Activated CD4-positive, alpha-beta T cell treated with anti-CD3 and anti-CD28 coated beads, Interleukin-2, amount 50 U/mL, for 16 hours (primary cell): ENCODE measurements at regions not wholly inside any gene's neighbourhood (a gene's known extent, or its start where the extent isn't known, plus 50 kb on each side); places are given as distances from the start of the nearest gene placed in this dataset.
"Not testable (repeated sequence)": the region's sequence is repeated elsewhere in the genome, so short reads cannot be mapped to it uniquely, and the experiment has no call there.

ENCODE experiments used
- DNase-seq: peaks from one replicate; pipeline ENCODE4 v3.0.0-alpha.2; 2020

DNA sequence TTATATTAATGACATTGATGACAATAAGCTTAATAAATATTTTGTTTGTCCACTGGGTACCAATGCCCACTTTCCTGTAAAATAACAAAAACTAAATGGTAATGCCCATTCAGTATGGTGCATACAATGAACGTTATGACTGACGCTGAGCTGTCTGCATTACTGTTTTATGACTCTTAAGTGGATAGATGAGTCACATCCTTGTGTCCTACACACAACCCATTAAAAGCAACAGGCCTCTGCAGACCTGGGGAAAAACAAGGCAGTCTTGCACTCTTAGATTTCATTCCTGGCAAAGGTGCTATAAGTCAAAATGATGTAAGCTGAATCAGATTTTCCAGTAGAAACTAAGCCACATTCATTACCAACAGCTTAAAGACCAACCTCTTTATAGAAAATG is 176.3 kb upstream of the TMEM45B start:
- peak; percentile 84 for DNase-seq

DNA sequence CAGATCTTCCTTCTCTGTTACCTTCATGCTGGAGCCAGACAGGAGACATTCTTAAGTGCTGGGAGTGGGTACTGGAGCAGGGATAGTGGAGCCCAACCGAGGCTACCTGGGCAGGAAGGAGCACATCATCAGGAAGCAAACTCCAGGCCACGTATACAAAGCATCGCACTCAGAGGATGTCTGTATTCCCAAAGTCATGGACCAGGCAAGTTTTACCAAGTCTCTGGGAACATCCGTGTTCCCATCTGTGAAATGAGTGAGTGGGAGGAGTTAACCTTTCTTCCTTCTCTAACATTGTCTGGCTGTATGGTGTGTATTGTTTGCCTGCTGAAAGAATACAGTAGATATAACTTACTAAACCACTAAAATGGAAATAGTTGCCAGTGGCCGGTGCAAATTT is 175.0 kb upstream of the TMEM45B start:
- DNase-seq = no peak

DNA sequence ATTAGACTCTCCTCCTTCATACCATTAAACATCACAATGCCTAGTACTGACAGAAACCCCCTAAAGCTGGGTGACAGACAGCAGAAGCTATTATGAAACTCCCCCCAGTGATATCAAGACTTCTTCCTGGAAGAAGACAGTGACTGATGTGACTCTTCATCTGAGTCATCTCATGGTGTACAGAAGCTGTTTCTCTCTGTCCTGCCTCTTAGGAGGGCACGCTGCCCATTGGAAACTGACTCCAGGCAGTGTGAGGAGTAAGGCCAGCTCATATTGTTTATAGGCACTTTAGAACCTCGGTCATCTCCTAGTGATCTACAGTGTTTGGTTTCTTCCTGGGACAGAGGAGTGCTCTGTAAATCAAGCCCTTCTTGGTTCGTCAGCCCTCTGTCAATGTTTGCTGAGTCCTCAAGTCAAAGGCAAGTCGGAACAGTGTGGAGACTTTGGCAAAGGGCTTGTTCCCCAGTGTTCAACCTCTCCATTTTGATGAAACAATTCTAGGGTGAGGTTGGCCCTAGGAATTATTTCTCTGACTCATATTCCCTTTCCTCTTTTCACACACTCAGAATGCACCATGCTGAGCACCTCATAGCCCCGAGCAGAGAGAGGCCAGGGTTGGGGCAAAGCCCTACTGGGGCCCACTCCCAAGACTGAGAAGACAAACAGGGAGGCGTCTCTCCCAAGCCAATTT is 172.5 kb upstream of the TMEM45B start:
- peak; percentile 80 for DNase-seq

DNA sequence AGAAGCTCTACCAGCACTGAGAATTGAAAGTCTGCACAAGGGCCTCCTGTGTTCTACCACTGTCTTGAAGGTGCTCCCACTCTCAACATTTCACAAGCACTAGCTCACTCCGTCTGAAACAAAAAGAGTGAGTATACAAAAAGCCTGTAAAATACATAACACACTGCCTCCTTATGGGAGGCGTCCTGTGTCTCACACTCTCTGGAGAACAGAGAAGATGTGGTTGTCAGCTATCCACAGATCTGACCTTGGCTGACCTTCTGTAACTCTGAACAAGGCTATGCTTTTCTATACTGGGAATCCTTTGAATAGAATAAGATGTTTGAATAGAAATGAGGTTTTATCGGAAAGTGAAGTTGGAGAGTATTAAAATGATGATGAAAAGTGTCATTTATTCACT is 171.3 kb upstream of the TMEM45B start:
- no peak for DNase-seq

DNA sequence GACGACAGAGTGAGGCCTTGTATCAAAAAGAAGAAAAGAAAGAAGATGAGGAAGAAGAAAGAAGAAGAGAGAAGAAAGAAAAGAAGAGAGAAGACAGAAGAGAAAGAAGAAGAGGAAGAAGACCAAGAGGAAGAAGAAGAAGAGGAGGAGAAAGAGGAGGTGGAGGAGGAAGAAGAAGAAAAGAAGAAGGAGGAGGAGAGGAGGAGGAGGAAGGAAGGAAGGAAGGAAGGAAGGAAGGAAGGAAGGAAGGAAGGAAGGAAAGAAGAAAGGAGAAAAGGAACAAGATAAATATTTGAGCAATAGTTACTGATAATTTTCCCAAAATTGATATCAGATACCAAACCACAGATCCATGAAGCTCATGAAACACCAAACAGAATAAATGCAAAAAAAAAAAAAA is 169.7 kb upstream of the TMEM45B start:
- DNase-seq = no peak

DNA sequence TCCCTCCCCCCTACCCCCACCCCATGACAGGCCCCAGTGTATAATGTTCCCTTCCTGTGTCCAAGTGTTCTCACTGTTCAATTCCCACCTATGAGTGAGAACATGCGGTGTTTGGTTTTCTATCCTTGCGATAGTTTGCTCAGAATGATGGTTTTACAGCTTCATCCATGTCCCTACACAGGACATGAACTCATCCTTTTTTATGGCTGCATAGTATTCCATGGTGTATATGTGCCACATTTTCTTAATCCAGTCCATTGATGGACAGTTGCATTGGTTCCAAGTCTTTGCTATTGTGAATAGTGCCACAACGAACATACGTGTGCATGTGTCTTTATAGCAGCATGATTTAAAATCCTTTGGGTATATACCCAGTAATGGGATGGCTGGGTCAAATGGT is 165.6 kb upstream of the TMEM45B start:
- not testable (repeated sequence) for DNase-seq

DNA sequence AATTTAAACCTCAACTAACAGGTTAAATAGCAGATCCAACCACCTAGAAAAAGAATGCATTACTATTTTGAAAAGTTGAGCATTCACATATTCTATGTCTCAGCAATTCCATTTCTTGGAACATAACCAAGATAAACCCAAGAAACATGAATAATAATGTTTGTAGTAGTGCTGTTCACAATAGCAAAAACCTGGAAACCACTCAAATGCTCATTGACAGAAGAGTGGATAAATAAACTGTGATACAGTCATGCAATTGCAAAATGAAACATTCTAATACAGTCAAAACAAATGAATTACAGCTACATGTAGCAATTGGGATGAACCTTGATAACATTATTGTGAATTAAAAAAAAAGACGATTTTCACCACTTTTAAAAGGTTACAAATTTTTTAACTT is 162.8 kb upstream of the TMEM45B start:
- DNase-seq = no peak

DNA sequence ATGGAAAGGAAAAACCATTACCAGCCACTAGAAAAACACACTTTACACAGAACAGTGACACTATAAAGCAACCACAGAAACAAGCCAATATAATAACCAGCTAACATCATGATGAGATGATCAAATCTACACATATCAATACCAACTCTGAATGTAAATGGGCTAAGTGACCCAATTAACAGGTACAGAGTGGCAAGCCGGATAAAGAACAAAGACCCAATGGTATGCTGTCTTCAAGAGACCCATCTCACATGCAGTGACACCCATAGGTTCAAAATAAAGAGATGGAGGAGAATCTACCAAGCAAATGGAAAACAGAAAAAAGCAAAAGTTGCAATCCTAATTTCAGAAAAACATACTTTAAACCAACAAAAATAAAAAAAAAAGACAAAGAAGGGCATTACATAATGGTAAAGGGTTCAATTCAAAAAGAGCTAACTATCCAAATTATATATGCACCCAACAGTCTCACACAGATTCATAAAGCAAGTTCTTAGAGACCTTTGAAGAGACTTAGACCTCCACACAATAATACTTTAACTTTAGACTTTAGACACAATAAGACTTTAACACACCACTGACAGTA is 160.3 kb upstream of the TMEM45B start:
- no peak for DNase-seq

DNA sequence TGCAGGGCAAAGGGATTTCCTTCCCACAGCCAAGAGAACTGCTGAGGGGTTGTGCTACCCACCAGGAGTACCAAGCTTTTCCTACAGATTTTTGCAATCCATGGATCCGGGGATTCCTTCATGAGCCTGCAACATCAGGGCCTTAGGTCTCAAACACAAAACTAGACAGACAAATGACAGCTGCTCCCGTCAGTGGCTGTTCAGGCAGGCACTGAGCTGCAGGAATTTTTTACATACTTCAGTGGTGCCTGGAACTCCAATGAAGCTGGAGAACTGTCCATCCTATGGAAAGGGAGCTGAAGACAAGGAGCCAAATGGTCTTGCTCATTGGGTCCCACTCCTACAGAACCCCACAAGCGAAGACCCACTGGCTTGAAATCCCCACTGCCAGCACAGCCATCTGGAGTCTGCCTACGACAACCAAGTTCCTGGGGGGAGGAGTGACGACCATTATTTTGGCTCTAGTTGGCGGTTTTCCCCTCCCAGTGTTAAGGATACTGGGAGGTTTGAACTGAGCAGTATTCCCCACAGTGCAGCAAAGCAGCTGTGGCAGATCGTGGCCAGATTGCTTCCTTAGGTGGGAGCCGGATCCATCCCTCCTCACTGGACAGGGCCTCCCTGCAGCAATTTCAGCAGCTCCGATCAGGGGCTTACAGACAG is 157.7 kb upstream of the TMEM45B start:
- no peak for DNase-seq

DNA sequence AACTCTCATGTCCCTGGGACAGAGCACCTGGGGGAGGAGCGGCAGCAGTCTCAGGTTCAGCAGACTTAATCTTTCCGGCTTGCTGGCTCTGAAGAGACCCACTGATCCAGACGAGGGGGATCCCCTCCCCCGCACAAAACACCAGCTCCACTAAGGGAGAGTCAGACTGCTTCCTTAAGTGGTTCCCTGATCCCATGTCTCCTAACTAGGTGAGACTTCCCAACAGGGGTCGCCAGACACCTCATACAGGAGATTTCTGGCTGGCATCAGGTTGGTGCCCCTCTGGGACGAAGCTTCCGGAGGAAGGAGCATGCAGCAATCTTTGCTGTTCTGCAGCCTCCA is 157.2 kb upstream of the TMEM45B start:
- no peak for DNase-seq

DNA sequence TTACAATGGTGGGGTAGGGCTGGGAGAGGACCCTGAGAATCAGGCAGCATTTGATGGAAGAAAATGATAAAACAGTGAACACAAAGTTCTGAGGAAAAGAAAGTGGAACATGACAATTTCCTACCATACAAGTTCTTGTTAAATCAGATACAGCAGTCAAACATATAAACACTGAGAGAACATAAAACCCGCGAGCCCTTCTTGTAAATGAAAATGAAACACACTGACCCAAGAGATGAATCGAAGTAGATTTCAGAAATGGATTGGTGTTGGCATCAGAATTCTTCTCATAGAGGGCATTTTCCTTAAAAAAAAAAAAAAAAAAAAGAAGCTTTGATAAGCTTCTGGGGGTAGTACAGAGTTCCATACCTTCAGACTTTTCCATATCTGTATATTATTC is 134.7 kb upstream of the TMEM45B start:
- no peak for DNase-seq

DNA sequence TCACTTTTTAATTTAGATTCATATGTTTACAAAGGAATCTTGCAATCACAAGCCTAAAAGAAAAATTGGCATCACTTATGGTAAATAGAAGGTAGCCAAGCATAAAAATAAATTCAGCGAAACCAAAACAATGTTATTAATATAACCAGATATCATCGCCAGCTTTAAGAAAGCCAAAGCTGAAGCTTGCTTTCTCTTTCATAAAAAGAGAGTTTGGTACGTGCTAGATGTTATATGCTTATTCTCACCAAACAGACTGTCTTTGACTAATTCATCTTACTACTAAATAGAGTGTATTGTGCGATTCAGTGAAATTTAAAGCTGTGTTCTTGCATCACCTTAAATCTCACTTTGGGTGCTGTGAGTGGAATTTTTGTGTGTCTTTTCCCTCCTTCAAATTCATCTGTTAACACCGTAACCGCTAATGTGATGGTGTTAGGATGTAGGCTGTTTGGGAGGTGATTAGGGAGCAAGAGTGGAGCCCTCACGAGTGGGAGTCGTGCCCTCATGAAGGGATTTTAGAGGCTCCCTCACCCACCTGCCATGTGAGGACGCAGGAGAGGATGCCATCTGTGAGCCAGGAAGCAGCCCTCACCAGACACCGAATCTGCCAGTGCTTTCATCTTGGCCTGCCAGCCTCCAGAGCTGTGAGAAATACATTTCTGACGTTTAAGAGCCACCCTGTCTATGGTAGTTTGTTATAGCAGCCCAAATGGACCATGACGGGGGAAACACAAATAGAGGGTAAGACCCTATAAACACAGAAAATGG is 134.1 kb upstream of the TMEM45B start:
- DNase-seq = no peak

DNA sequence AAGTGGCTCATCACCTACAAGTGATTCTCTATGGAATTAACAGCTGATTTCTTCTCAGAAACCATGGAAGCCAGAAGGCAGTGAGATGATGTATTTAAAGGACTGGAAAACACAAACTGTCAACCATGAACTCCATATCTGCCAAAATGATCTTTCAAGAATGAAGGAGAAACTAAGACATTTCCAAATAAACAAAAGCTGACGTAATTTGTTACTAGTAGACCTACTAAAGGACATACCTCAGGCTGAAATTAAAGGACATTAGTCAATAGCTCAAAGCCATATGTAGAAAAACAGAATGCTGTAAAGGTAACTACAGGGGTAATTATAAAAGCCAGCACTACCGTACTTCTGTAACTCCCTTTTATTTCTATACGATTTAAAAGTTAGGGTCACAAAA is 129.4 kb upstream of the TMEM45B start:
- DNase-seq = no peak

DNA sequence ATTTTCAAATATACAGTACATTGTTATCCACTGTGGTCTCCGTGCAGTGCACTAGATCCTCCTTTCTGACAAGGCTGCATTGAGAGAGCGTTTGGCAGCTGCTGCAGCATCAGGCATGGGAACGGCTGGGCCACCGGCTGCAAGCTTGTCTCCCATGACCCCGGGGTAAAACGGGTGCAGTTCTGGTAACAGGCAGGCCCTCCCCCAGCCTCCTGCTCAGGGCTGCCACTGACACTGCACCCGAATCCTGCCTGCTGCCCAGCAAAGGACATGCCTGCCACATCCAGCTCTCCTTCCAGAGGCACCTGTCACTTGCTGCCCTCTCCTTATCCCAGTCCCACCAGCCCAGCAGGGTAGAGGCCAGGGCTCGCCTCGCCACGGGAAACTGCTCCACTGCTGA is 124.5 kb upstream of the TMEM45B start:
- DNase-seq = no peak

DNA sequence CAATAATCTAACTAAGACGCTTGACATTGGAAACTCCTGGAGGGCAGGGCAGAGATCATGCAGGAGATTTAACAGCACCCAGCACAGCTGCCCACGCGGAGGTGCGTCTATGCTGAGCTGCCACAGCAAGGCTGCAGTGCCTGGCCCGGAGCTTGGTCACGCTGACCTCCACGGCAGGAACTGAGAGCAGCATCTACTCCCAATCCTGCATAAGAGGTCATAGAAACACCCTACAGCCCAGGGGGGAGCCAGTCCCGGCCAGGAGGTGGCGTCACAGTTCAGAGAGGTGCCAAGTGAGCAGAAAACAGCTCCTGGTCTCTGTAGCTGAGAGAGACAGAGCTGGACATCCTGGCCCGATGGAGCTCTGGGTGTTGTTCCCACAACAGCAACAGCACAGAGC is 121.1 kb upstream of the TMEM45B start:
- no peak for DNase-seq

DNA sequence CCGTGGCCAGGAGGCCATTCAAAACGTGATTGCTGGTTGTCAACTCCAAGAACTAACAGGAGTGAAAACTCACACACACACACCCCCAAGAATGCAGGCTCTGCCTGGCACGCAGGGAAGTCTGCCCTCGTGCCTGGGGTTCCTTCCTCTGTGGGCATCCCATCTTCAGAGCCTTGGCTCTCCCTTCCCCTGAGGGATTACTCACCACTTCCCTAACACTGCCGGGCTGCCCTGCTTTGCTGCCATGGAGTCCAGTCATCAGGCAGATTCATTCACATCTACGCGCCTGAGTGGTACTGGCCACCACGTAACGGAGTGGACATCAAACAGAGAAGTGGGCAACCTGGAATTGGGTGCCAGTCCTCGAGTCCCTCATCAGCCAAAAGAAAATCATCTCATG is 120.7 kb upstream of the TMEM45B start:
- no peak for DNase-seq

DNA sequence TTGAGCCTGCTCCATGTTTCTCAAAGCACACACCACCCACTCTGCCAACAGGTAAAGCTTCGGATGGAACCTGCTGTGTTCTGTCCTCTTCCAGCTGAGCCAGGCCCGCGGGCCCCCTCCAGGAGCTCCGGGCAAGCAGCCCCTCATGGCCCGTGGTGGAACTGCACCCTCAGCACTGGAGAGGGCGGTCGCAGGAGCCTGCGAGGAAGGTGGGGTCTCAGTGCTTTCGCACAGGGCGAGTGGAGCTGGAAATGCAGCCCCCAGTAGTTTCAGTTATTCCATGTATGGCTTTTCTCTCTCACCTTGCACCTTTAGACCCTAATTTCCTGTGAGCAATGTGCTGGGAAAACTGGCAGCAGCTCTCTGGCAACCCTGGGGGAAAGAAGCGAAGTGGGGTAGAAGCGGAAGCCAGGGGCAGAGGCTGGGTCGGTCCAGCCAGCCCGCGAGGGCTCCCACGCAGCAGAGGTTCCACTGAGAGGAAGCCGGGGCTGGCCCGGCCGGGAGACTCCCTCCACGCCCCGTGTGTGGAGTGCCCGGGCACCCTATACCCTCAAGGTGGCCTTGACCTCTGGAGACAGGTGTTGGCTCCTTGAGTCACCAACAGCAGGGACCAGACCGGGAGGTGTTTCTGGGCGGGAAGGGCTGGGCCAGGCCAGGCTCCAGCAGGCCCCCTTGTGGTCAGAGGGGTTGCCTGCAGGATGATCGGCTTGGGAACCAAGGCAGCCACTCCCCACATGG is 119.9 kb upstream of the TMEM45B start:
- peak; percentile 71 for DNase-seq

DNA sequence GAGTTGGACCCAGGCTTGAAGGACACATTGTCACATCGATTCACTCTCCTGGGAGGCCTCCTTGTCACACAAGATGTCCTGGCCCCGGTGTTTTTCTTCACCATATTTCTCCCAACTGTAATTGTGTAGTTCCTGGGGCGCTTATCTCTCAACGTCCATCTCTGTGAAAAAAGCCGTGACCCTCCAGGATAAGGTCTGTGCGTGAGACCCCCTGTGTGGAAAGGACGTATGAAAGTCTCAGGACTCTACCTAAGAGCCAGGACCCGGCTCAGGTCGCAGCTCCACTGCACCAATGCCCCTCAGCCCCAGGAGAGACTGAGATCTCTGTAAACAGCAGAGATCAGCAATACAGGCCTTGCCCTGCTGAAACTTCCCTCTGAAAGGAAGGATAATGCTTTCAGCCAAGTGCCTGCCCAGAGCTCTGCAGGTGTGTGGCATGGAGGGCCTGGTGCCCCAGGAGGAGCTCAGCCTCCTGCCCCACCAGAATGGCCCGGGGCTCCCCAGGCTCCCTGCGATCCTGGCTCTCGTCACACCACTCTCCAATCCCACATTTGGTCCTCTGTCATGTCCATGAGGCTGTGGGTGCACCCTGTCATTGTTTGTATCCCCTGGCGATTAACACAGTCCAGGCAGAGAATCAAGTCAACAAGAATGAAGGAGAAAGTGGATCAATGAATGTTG is 119.2 kb upstream of the TMEM45B start:
- DNase-seq = no peak

DNA sequence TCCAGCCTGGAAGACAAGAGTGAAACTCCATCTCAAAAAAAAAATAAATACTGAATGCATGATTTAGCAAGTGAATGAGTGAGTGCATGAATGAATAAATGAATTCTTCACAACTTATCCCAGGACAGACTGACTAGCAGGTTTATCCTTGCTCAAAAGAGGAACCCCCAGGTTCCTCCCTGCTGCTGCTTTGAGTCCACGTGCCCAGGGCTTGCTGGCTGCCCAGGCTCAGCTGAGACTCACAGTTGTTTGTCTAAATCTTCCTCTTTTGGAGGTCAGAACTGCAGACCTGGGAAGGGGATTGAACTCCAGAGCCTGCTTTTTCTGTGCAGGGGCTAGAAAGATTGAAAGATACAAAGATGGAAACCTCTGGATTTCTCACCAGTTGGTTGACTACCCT is 117.4 kb upstream of the TMEM45B start:
- DNase-seq = no peak

DNA sequence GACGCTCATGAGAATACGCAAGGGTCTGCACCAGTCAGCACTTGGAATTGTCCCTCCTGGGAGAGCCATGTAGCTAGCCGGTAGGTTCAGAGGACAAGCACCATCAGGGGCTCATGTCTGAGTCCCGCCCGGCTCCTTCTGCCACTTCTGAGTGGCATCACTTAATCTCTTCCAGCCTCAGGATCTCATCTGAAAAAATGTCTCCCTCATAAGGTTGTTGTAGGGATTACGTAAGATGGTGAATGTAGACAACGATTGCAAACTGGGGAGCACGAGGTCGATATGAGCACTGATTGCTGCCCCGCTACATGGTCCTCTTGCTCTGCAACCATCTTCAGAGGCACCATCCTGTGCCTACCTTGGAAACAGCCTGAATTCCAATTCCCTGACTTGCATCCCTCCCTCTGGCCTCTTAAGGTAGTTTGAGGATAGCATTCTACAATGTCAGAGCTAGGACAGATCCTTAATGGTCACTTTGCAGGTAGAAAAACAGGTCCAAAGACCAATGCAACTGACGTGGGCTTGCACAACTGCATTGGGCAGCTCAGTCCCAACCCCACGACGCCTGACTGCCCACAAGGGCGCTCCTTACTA is 115.8 kb upstream of the TMEM45B start:
- DNase-seq = no peak

DNA sequence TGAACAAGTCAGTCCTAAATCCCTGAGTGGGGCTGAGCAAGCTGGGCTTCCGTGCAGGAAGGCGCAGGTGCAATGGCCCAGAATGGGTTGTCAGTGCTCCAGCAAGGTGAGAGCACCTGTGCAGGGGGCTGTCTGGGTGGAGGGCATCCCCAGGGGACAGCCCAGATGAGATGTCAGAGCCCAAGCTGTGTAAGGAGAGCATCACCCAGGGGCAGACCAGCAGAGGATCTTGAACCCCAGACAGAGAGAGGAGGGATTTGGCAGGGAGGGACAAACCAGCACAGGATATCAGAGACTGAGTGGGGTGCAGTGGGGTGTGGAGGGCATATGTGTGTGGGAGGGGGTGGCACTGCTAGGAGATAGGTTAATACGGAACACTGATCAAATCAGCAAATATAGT is 114.9 kb upstream of the TMEM45B start:
- DNase-seq = no peak

DNA sequence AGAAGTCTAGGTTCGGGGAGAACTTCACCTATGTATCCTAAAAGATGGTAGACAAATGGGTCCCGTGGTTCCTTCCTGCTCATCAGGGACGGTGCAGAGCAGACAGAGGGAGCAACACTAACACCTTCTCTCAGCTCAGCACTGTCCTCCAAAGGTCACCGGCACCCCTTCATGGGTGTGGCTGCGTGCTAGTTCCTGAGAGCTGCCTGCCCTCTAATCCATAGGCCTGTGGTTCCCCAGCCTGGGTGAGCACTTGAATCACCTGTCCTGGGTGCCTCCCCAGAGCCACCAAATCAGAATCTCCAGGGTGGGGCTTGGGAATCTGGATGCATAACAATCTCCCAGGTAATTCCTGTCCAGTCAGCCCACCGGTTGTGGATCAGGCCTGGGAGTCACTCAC is 113.9 kb upstream of the TMEM45B start:
- DNase-seq = no peak
